Heart right ventricle (tissue), 16 donors: ENCODE measurements at regions not wholly inside any gene's neighbourhood (a gene's known extent, or its start where the extent isn't known, plus 50 kb on each side); places are given as distances from the start of the nearest gene placed in this dataset.

Experiments
- ATAC-seq, 8 donors: fragments of 200-7000 bp; cut with Tn5 transposase; one replicate each; pipeline ENCODE4 v1.9.1; 2020; ENCODE audit warnings: mild to moderate bottlenecking in 8 of 8, moderate library complexity in 8 of 8, moderate number of reproducible peaks in 1 of 8
- DNase-seq, 2 donors: peaks; one replicate each; pipeline ENCODE4 v3.0.0-alpha.2; 2020
- H3K27ac ChIP-seq, 10 donors: fragments of 200-600 bp; sonication (generic) in 2 of 10; one replicate each; pipeline versions ENCODE4 v1.5.0 to v1.8.0; 2020 to 2022; ENCODE audit warnings: mild to moderate bottlenecking in 3 of 10
- H3K27me3 ChIP-seq, 7 donors: fragments of 200-600 bp; one replicate each; pipeline ENCODE4 v1.8.0; 2021 to 2022; ENCODE audit warnings: mild to moderate bottlenecking in 2 of 7
- H3K36me3 ChIP-seq, 9 donors: fragments of 200-600 bp; sonication (generic) in 1 of 9; one replicate each; pipeline versions ENCODE4 v1.5.0 to v1.8.0; 2020 to 2022; ENCODE audit warnings: mild to moderate bottlenecking in 2 of 9
- H3K4me1 ChIP-seq, 9 donors: fragments of 200-600 bp; sonication (generic) in 1 of 9; one replicate each; pipeline versions ENCODE4 v1.5.0 to v1.8.0; 2020 to 2022; ENCODE audit warnings: mild to moderate bottlenecking in 4 of 9
- H3K4me3 ChIP-seq, 10 donors: fragments of 200-600 bp; sonication (generic) in 2 of 10; one replicate each; pipeline versions ENCODE4 v1.5.0 to v1.8.0; 2020 to 2022; ENCODE audit warnings: mild to moderate bottlenecking in 7 of 10, moderate library complexity in 2 of 10
- H3K9me3 ChIP-seq, 11 donors: fragments of 200-600 bp in 10 of 11; sonication (generic) in 2 of 11; one replicate each; pipeline versions ENCODE4 v1.5.0 to v1.8.0; 2013 to 2022; ENCODE audit warnings: mild to moderate bottlenecking in 2 of 11, control low read depth in 1 of 11, moderate library complexity in 1 of 11
- CTCF ChIP-seq, 9 donors: fragments of 200-600 bp; sonication (generic) in 2 of 9; IDR thresholded peaks; one replicate each; pipeline versions ENCODE4 v1.5.0 to v1.8.0; 2021 to 2022; ENCODE audit warnings: antibody characterized with exemption in 9 of 9, mild to moderate bottlenecking in 5 of 9, moderate library complexity in 1 of 9
- WGBS, 2 donors: extraction: QIAGEN DNeasy Blood & Tissue Kit; methylation state at CpG; one replicate each; pipeline ENCODE4 v1.1.7; 2013; ENCODE audit warnings: inconsistent platforms in 1 of 2; 5-methylcytosine and 5-hydroxymethylcytosine counted together
- intact Hi-C, 10 donors: fragments of 100-400 bp; cut with DNase I; formaldehyde crosslinking; loops; one replicate each; pipeline versions ENCODE4 v1.11.1 to v1.14.2; 2022
- donor health status: Arrhythmogenic right ventricular cardiomyopathy.
- donor health status: ischemic (EF 13 %, LVEDD 7.1; RV severe dilation, severe dysfunction).
- donor health status: healthy with polysubstance abuse.
- donor health status: DM: no; HTN: yes; CAD: no.
- donor health status: DM: no; HTN: no; CAD: no.
- donor health status: ischemic (EF 25% LVEDD 6.9; RV normal size, moderate dysfunction).
- donor health status: ischemic (EF 25% LVEDD 5.7; RV mildly dilated, moderate dysfunction).
- donor health status: healthy.
- donor health status: DM: yes; HTN: yes; CAD: no.
- donor health status: Ischemic cardiomyopathy.
- donor health status: ischemic (EF 35%, LVEDD 5.7; RV mildly dilated, moderate dysfunction).
- donor health status: nonischemic (EF 11% LVEDD 7.7; RV severe dilation, severe dysfunction).
- donor health status: DM: yes; HTN: yes; CAD: no.
- donor health status: PGD.
- donor health status: ischemic (EF 29% LVEDD 5.4; RV normal size, mild dysfunction).
- donor health status: nonischemic (EF 23%, LVEDD 6.1; RV moderate dilation, normal function).

GRCh38 chr3:161644891-161645635 lies 148.5 kb downstream of the OTOL1 start:
- ATAC-seq, result no peak
- 71 to 90% methylated on average over 6 of the region's 6 CpGs for WGBS, 2 donors

GRCh38 chr3:161647936-161648470 lies 151.4 kb downstream of the OTOL1 start:
- Histone ChIP-seq H3K27ac (no peak overlapping the region), H3K27me3 (no peaks in the 10 kb centered on the region), H3K9me3 (no peaks in the 10 kb centered on the region), H3K4me1 (no peaks in the 10 kb centered on the region), H3K4me3 (no peak overlapping the region), H3K36me3 (no peaks in the 10 kb centered on the region)
- DNase-seq (no peak), ATAC-seq (no peak)
- intact Hi-C loops, result no loop called here
- TF ChIP-seq CTCF (IDR thresholded peaks at IDR 0.05), result no peak
- WGBS, 2 donors, result 78 to 91% methylated on average over 2 of the region's 2 CpGs

More at GRCh38 chr3:161644891-161645635, 148.5 kb downstream of the OTOL1 start:
- no peak for TF ChIP-seq CTCF (IDR thresholded peaks at IDR 0.05)
- Histone ChIP-seq H3K27ac (no peak overlapping the region), H3K4me1 (no peaks in the 10 kb centered on the region), H3K4me3 (no peak overlapping the region), H3K27me3 (peaks cover 0 to 4% (median 0%) of the 10 kb centered on the region in 7 donors), H3K36me3 (no peaks in the 10 kb centered on the region), H3K9me3 (no peaks in the 10 kb centered on the region)
- intact Hi-C loops, result no loop called here
- no peak for DNase-seq

- 65 to 69% methylated on average over 3 of the region's 3 CpGs for WGBS, 2 donors
- no peaks in the 10 kb centered on the region for H3K36me3 ChIP-seq
- DNase-seq (no peak), ATAC-seq (no peak)
- no peak overlapping the region for H3K4me3 ChIP-seq
- no peak overlapping the region for H3K27ac ChIP-seq
- intact Hi-C loops, result no loop called here
- H3K9me3 ChIP-seq, result peaks cover 0 to 4% (median 0%) of the 10 kb centered on the region in 11 donors
- no peak for TF ChIP-seq CTCF (IDR thresholded peaks at IDR 0.05)
- no peaks in the 10 kb centered on the region for H3K4me1 ChIP-seq
- H3K27me3 ChIP-seq, result no peaks in the 10 kb centered on the region
These were observed 153.4 kb downstream of the OTOL1 start for GRCh38 chr3:161649900-161650484.

GRCh38 chr3:161657786-161658185 lies 161.2 kb downstream of the OTOL1 start:
- Histone ChIP-seq H3K27ac (no peak overlapping the region), H3K36me3 (no peaks in the 10 kb centered on the region), H3K27me3 (no peaks in the 10 kb centered on the region), H3K4me3 (no peak overlapping the region), H3K4me1 (no peaks in the 10 kb centered on the region), H3K9me3 (peaks cover 0 to 10% (median 0%) of the 10 kb centered on the region in 11 donors)
- ATAC-seq, result no peak
- intact Hi-C loops, result no loop called here
- TF ChIP-seq CTCF (IDR thresholded peaks at IDR 0.05), result no peak
- 71 to 75% methylated on average over 1 of the region's 1 CpG for WGBS, 2 donors
- DNase-seq, result no peak
